ENCODE measurements at regions not wholly inside any gene's neighbourhood (a gene's known extent, or its start where the extent isn't known, plus 50 kb on each side); places are given as distances from the start of the nearest gene placed in this dataset.

- no peak for TF ChIP-seq POLR2A (IDR thresholded peaks at IDR 0.05)
- TF ChIP-seq CTCF (IDR thresholded peaks at IDR 0.05), result no peak
- intact Hi-C loops (cut with DNase I), result no loop called here
- Histone ChIP-seq H3K9me3 (replicated peaks in 1 of 3) (no peaks in the 10 kb centered on the region), H3K27me3 (no peaks in the 10 kb centered on the region), H3K4me1 (replicated peaks in 1 of 2) (no peaks in the 10 kb centered on the region), H3K36me3 (replicated peaks in 1 of 2) (no peaks in the 10 kb centered on the region), H3K4me3 (no peak overlapping the region), H3K27ac (no peak overlapping the region)
- DNase-seq, result no peak
- 72 to 93% (median 80%) methylated on average over 4 to 6 of the region's 6 CpGs for WGBS, 4 donors
Measured at GRCh38 chr9:107870221-107870620, 380.7 kb upstream of the KLF4 start.

GRCh38 chr9:107869111-107869510 is 379.5 kb upstream of the KLF4 start:
- Histone ChIP-seq H3K27me3 (no peaks in the 10 kb centered on the region), H3K9me3 (replicated peaks in 1 of 3) (no peaks in the 10 kb centered on the region), H3K36me3 (replicated peaks in 1 of 2) (no peaks in the 10 kb centered on the region), H3K27ac (no peak overlapping the region), H3K4me1 (replicated peaks in 1 of 2) (no peaks in the 10 kb centered on the region), H3K4me3 (no peak overlapping the region)
- no peak for DNase-seq
- intact Hi-C loops (cut with DNase I), result no loop called here
- TF ChIP-seq POLR2A (IDR thresholded peaks at IDR 0.05), result no peak
- TF ChIP-seq CTCF (IDR thresholded peaks at IDR 0.05), result no peak
- 79 to 87% (median 82%) methylated on average over 3 of the region's 3 CpGs for WGBS, 4 donors

- Histone ChIP-seq H3K9me3 (replicated peaks in 1 of 3) (no peaks in the 10 kb centered on the region), H3K36me3 (replicated peaks in 1 of 2) (no peaks in the 10 kb centered on the region)
- no peak for TF ChIP-seq CTCF (IDR thresholded peaks at IDR 0.05)
- no peak for TF ChIP-seq POLR2A (IDR thresholded peaks at IDR 0.05)
Measured at GRCh38 chr9:107868186-107868585, 378.6 kb upstream of the KLF4 start.

GRCh38 chr9:107867738-107868137 is 378.2 kb upstream of the KLF4 start:
- Histone ChIP-seq H3K9me3 (replicated peaks in 1 of 3) (no peaks in the 10 kb centered on the region), H3K4me1 (replicated peaks in 1 of 2) (no peaks in the 10 kb centered on the region), H3K4me3 (no peak overlapping the region), H3K36me3 (replicated peaks in 1 of 2) (no peaks in the 10 kb centered on the region), H3K27me3 (no peaks in the 10 kb centered on the region), H3K27ac (no peak overlapping the region)
- no peak for DNase-seq
- WGBS, 4 donors, result 86 to 94% (median 89%) methylated on average over 5 of the region's 5 CpGs
- TF ChIP-seq POLR2A (IDR thresholded peaks at IDR 0.05) (no peak), CTCF (IDR thresholded peaks at IDR 0.05) (no peak)
- intact Hi-C loops (cut with DNase I), result no loop called here

More at GRCh38 chr9:107868186-107868585, 378.6 kb upstream of the KLF4 start:
- Histone ChIP-seq H3K27ac (no peak overlapping the region), H3K27me3 (no peaks in the 10 kb centered on the region), H3K4me3 (no peak overlapping the region), H3K4me1 (replicated peaks in 1 of 2) (no peaks in the 10 kb centered on the region)
- no peak for DNase-seq
- intact Hi-C loops (cut with DNase I), result no loop called here

Measured in adrenal gland (tissue), 9 donors.